B cell (primary cell): ENCODE measurements at regions not wholly inside any gene's neighbourhood (a gene's known extent, or its start where the extent isn't known, plus 50 kb on each side); places are given as distances from the start of the nearest gene placed in this dataset.

Experiments
- EZH2 ChIP-seq: IDR thresholded peaks from 2 replicates; pipeline ENCODE4 v1.6.1; 2012; ENCODE audit warnings: borderline replicate concordance, low read depth, mild to moderate bottlenecking, moderate library complexity, low read length; ENCODE audit not compliant: insufficient read depth, poor library complexity, severe bottlenecking
- TF ChIP-seq, protein P1 (sequence below): fragments of 200-600 bp; IDR thresholded peaks from one replicate; pipeline ENCODE4 v1.8.0; 2022; ENCODE audit warnings: antibody characterized with exemption, mild to moderate bottlenecking

DNA sequence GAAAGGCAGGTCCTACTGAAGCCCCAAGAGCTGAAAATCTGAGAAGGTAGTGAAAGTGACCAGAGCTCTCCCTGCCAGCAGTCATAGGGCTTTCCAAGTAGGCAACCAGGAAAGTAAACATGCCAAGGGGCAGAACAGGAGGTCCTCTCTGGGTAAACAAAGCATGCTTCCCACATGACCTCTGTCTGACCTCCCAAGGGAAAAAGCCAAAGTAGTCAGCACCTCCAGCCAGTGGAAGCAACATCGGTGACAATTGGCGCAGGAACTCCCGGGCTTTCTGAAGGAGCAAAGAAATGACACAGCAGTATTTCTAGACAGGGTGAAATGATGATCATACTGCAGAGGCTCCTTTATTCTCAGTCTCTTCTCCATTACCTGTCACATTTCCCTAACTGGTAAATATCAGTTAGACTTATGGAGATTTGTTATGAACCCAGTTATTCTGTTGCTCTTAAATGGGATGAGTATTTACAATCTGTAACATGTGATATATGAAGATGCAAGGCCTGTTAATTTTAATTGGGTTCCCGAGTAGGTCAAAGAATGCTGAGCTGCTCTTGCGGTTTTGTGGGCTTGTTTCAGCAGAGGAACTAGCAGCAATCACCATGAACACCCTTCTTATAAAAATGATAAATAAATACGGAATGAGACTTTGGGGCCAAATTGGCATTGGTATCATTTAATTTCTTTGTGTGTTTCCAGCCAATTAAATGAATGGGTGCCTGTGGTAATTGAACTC is 321.0 kb downstream of the RND3 start:
- TF ChIP-seq, protein P1, sequence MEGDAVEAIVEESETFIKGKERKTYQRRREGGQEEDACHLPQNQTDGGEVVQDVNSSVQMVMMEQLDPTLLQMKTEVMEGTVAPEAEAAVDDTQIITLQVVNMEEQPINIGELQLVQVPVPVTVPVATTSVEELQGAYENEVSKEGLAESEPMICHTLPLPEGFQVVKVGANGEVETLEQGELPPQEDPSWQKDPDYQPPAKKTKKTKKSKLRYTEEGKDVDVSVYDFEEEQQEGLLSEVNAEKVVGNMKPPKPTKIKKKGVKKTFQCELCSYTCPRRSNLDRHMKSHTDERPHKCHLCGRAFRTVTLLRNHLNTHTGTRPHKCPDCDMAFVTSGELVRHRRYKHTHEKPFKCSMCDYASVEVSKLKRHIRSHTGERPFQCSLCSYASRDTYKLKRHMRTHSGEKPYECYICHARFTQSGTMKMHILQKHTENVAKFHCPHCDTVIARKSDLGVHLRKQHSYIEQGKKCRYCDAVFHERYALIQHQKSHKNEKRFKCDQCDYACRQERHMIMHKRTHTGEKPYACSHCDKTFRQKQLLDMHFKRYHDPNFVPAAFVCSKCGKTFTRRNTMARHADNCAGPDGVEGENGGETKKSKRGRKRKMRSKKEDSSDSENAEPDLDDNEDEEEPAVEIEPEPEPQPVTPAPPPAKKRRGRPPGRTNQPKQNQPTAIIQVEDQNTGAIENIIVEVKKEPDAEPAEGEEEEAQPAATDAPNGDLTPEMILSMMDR: no peak
- no peak for TF ChIP-seq EZH2
